Endodermal cell (in vitro differentiated cells): ENCODE measurements at regions not wholly inside any gene's neighbourhood (a gene's known extent, or its start where the extent isn't known, plus 50 kb on each side); places are given as distances from the start of the nearest gene placed in this dataset.

Experiments used
- DNase-seq: peaks from one replicate; pipeline ENCODE4 v3.0.0-alpha.2; 2017
- H3K27ac ChIP-seq: 2 replicates; pipeline ENCODE4 v1.5.1; 2013; ENCODE audit warnings: mild to moderate bottlenecking, low read depth, low read length, moderate library complexity
- H3K27me3 ChIP-seq: 2 replicates; pipeline ENCODE4 v1.6.1; 2013; ENCODE audit warnings: mild to moderate bottlenecking, low read length, moderate library complexity; ENCODE audit not compliant: insufficient read depth, control insufficient read depth, poor library complexity, severe bottlenecking
- H3K36me3 ChIP-seq: 2 replicates; pipeline ENCODE4 v1.7.0; 2013; ENCODE audit warnings: mild to moderate bottlenecking, low read length, moderate library complexity; ENCODE audit not compliant: control insufficient read depth, insufficient read depth
- H3K4me1 ChIP-seq: one replicate; pipeline ENCODE4 v1.7.0; 2013; ENCODE audit warnings: low read length; ENCODE audit not compliant: control insufficient read depth, insufficient read depth
- H3K4me3 ChIP-seq: 2 replicates; pipeline ENCODE4 v1.5.1; 2013; ENCODE audit warnings: mild to moderate bottlenecking, low read length, moderate library complexity
- H3K9ac ChIP-seq: 2 replicates; pipeline ENCODE4 v1.6.1; 2013; ENCODE audit warnings: mild to moderate bottlenecking, low read length, moderate library complexity; ENCODE audit not compliant: poor library complexity, severe bottlenecking; ENCODE audit errors: extremely low read depth
- H3K9me3 ChIP-seq: 2 replicates; pipeline ENCODE4 v1.6.1; 2013; ENCODE audit warnings: mild to moderate bottlenecking, low read length, moderate library complexity; ENCODE audit not compliant: control insufficient read depth
- H3K27ac Mint-ChIP-seq: 2 replicates; pipeline ENCODE4 v1.8.0; 2020; ENCODE audit warnings: mixed read lengths
- H3K27me3 Mint-ChIP-seq: 2 replicates; pipeline ENCODE4 v1.8.0; 2021; ENCODE audit warnings: mild to moderate bottlenecking, mixed read lengths; ENCODE audit not compliant: insufficient read depth
- H3K36me3 Mint-ChIP-seq: 2 replicates; pipeline ENCODE4 v1.8.0; 2020; ENCODE audit warnings: low read depth, mixed read lengths
- H3K4me1 Mint-ChIP-seq: 2 replicates; pipeline ENCODE4 v1.8.0; 2020; ENCODE audit warnings: mixed read lengths
- H3K4me3 Mint-ChIP-seq: 2 replicates; pipeline ENCODE4 v1.8.0; 2020; ENCODE audit warnings: mild to moderate bottlenecking, moderate library complexity, mixed read lengths
- H3K9me3 Mint-ChIP-seq: 2 replicates; pipeline ENCODE4 v1.8.0; 2020; ENCODE audit warnings: mild to moderate bottlenecking, mixed read lengths
- CTCF ChIP-seq: fragments of 200-600 bp; sonication (generic); conservative IDR thresholded peaks from 2 replicates; pipeline ENCODE4 v1.5.0; 2021; ENCODE audit warnings: antibody characterized with exemption, mild to moderate bottlenecking
- WGBS, 2 experiments: methylation state at CpG; one replicate each; pipeline versions ENCODE4 v1.1.5 to v1.1.7; 2013; ENCODE audit warnings: missing lambda C conversion rate in 2 of 2, mixed read lengths in 1 of 2; ENCODE audit not compliant: insufficient coverage in 1 of 2, insufficient read length in 1 of 2; 5-methylcytosine and 5-hydroxymethylcytosine counted together

- Histone ChIP-seq H3K4me1 (peaks cover 6% of the 10 kb centered on the region), H3K9ac (no peak overlapping the region), H3K27me3 (no peaks in the 10 kb centered on the region), H3K36me3 (no peaks in the 10 kb centered on the region), H3K27ac (no peak overlapping the region), H3K4me3 (peak overlapping the region; percentile 4), H3K9me3 (peaks cover 30% of the 10 kb centered on the region)
- Mint-ChIP-seq H3K4me3 (no peak overlapping the region), H3K9me3 (peaks cover 17% of the 10 kb centered on the region), H3K27me3 (no peaks in the 10 kb centered on the region), H3K27ac (no peak overlapping the region), H3K36me3 (peaks cover 3% of the 10 kb centered on the region), H3K4me1 (peaks cover 47% of the 10 kb centered on the region)
- WGBS, 2 experiments, result 82 to 89% methylated on average over 5 to 7 of the region's 7 CpGs
- no peak for TF ChIP-seq CTCF
- no peak for DNase-seq
Observed at GRCh38 chr7:7104314-7104698, 78.0 kb upstream of the C1GALT1 start.

GRCh38 chr7:7104971-7105370 lies 77.4 kb upstream of the C1GALT1 start:
- Histone ChIP-seq H3K36me3 (no peaks in the 10 kb centered on the region), H3K9ac (no peak overlapping the region), H3K4me3 (peak overlapping the region; percentile 30), H3K27me3 (no peaks in the 10 kb centered on the region), H3K27ac (no peak overlapping the region), H3K9me3 (peaks cover 37% of the 10 kb centered on the region), H3K4me1 (peaks cover 3% of the 10 kb centered on the region)
- Mint-ChIP-seq H3K27ac (no peak overlapping the region), H3K4me3 (no peak overlapping the region), H3K4me1 (peaks cover 44% of the 10 kb centered on the region), H3K36me3 (peaks cover 3% of the 10 kb centered on the region), H3K27me3 (no peaks in the 10 kb centered on the region), H3K9me3 (peaks cover 22% of the 10 kb centered on the region)
- no peak for DNase-seq
- no peak for TF ChIP-seq CTCF
- WGBS, 2 experiments, result 86 to 93% methylated on average over 5 of the region's 5 CpGs

- Histone ChIP-seq H3K4me3 (no peak overlapping the region), H3K4me1 (no peaks in the 10 kb centered on the region), H3K27me3 (no peaks in the 10 kb centered on the region), H3K9ac (no peak overlapping the region), H3K36me3 (no peaks in the 10 kb centered on the region), H3K27ac (no peak overlapping the region), H3K9me3 (peaks cover 47% of the 10 kb centered on the region)
- H3K27me3 Mint-ChIP-seq, result no peaks in the 10 kb centered on the region
- H3K36me3 Mint-ChIP-seq, result peaks cover 3% of the 10 kb centered on the region
- TF ChIP-seq CTCF, result no peak
- no peak overlapping the region for H3K4me3 Mint-ChIP-seq
- peaks cover 35% of the 10 kb centered on the region for H3K4me1 Mint-ChIP-seq
- DNase-seq, result no peak
- no peak overlapping the region for H3K27ac Mint-ChIP-seq
- WGBS, 2 experiments, result 66% methylated on average over 4 of the region's 4 CpGs; no CpG with 5 or more reads in 1 of the 2 experiments
- peaks cover 30% of the 10 kb centered on the region for H3K9me3 Mint-ChIP-seq
Observed at GRCh38 chr7:7105800-7106582, 76.4 kb upstream of the C1GALT1 start.
